GM23338 (cell line): ENCODE measurements at regions not wholly inside any gene's neighbourhood (a gene's known extent, or its start where the extent isn't known, plus 50 kb on each side); places are given as distances from the start of the nearest gene placed in this dataset.

Experiments used
- CREB1 ChIP-seq: fragments of 250-450 bp; sonication (Bioruptor Pico); IDR thresholded peaks from 2 replicates; pipeline ENCODE4 v1.5.0; 2020; ENCODE audit warnings: low read depth, mild to moderate bottlenecking, moderate library complexity
- CTCF ChIP-seq, 2 experiments: fragments of 200-600 bp in 1 of 2; sonication (generic) in 1 of 2; conservative IDR thresholded peaks; 2 replicates each; pipeline versions ENCODE4 v1.5.1 to v1.6.1; 2016 to 2017; ENCODE audit warnings: antibody characterized with exemption in 2 of 2, low read depth in 2 of 2, mild to moderate bottlenecking in 2 of 2, moderate library complexity in 1 of 2
- ETS1 ChIP-seq: IDR thresholded peaks from 2 replicates; pipeline ENCODE4 v1.6.1; 2016; ENCODE audit warnings: antibody characterized with exemption
- EZH2 ChIP-seq: fragments of 200-600 bp; sonication (generic); IDR thresholded peaks from one replicate; pipeline ENCODE4 v1.8.0; 2017; ENCODE audit warnings: antibody characterized with exemption, mild to moderate bottlenecking, low read depth; ENCODE audit not compliant: unreplicated experiment
- EZH2phosphoT487 ChIP-seq: fragments of 200-600 bp; sonication (generic); IDR thresholded peaks from one replicate; pipeline ENCODE4 v1.8.1; 2018; ENCODE audit warnings: antibody characterized with exemption; ENCODE audit not compliant: unreplicated experiment
- JUNB ChIP-seq: IDR thresholded peaks from one replicate; pipeline ENCODE4 v1.6.1; 2016; ENCODE audit warnings: antibody characterized with exemption; ENCODE audit not compliant: unreplicated experiment
- POLR2AphosphoS5 ChIP-seq: IDR thresholded peaks from 2 replicates; pipeline ENCODE4 v1.6.1; 2016; ENCODE audit warnings: antibody characterized with exemption, low read depth
- STAT1 ChIP-seq: IDR thresholded peaks from one replicate; pipeline ENCODE4 v1.6.1; 2016; ENCODE audit warnings: antibody characterized with exemption; ENCODE audit not compliant: unreplicated experiment
- ZNF331 ChIP-seq: fragments of 250-450 bp; sonication (Bioruptor Pico); IDR thresholded peaks from 2 replicates; pipeline ENCODE4 v1.5.0; 2020; ENCODE audit warnings: low read depth, mild to moderate bottlenecking, moderate library complexity
- TF ChIP-seq, protein P1 (sequence below): IDR thresholded peaks from one replicate; pipeline ENCODE4 v1.6.1; 2018; ENCODE audit warnings: antibody characterized with exemption; ENCODE audit not compliant: unreplicated experiment

GRCh38 chr2:74044999-74045398 is 60.3 kb downstream of the TET3 start:
- TF ChIP-seq CTCF (conservative IDR thresholded peaks at IDR 0.05; ENCODE audit: low read depth in 2 of 2) (no peak), EZH2 (no peak), EZH2phosphoT487 (no peak), POLR2AphosphoS5 (no peak), STAT1 (no peak), CREB1 (CRISPR knock-in tag) (no peak), JUNB (no peak), ETS1 (no peak), ZNF331 (CRISPR knock-in tag) (no peak)
- TF ChIP-seq, protein P1, sequence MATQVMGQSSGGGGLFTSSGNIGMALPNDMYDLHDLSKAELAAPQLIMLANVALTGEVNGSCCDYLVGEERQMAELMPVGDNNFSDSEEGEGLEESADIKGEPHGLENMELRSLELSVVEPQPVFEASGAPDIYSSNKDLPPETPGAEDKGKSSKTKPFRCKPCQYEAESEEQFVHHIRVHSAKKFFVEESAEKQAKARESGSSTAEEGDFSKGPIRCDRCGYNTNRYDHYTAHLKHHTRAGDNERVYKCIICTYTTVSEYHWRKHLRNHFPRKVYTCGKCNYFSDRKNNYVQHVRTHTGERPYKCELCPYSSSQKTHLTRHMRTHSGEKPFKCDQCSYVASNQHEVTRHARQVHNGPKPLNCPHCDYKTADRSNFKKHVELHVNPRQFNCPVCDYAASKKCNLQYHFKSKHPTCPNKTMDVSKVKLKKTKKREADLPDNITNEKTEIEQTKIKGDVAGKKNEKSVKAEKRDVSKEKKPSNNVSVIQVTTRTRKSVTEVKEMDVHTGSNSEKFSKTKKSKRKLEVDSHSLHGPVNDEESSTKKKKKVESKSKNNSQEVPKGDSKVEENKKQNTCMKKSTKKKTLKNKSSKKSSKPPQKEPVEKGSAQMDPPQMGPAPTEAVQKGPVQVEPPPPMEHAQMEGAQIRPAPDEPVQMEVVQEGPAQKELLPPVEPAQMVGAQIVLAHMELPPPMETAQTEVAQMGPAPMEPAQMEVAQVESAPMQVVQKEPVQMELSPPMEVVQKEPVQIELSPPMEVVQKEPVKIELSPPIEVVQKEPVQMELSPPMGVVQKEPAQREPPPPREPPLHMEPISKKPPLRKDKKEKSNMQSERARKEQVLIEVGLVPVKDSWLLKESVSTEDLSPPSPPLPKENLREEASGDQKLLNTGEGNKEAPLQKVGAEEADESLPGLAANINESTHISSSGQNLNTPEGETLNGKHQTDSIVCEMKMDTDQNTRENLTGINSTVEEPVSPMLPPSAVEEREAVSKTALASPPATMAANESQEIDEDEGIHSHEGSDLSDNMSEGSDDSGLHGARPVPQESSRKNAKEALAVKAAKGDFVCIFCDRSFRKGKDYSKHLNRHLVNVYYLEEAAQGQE, result no peak
